ENCODE measurements at regions not wholly inside any gene's neighbourhood (a gene's known extent, or its start where the extent isn't known, plus 50 kb on each side); places are given as distances from the start of the nearest gene placed in this dataset.

DNA sequence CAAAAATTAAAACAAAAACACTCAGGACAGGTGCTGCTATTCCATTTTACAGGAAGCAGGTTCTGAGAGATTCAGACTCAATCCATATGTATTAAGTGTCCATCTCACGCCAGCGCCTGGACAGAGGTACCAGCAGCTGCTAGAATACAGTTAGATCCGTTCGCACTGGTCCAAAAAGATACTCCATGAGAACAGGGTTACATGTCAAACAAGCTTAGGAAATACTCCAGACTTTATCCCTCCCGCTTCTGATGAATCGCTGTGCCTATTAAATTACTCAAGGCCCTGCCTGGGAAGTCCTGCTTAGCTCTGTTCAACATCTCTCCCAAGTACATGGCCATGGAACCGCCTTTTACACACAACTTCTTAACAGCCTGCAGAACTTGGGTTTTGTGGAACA, 50.2 kb upstream of the SLC35C1 start:
- TF ChIP-seq, protein P1, sequence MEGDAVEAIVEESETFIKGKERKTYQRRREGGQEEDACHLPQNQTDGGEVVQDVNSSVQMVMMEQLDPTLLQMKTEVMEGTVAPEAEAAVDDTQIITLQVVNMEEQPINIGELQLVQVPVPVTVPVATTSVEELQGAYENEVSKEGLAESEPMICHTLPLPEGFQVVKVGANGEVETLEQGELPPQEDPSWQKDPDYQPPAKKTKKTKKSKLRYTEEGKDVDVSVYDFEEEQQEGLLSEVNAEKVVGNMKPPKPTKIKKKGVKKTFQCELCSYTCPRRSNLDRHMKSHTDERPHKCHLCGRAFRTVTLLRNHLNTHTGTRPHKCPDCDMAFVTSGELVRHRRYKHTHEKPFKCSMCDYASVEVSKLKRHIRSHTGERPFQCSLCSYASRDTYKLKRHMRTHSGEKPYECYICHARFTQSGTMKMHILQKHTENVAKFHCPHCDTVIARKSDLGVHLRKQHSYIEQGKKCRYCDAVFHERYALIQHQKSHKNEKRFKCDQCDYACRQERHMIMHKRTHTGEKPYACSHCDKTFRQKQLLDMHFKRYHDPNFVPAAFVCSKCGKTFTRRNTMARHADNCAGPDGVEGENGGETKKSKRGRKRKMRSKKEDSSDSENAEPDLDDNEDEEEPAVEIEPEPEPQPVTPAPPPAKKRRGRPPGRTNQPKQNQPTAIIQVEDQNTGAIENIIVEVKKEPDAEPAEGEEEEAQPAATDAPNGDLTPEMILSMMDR (IDR thresholded peaks at IDR 0.05; ENCODE audit: low read depth, low read length, missing input control) = no peak
- TF ChIP-seq EGR1 (IDR thresholded peaks at IDR 0.05; ENCODE audit: low read depth in 2 of 2) (no peak), RAD21 (IDR thresholded peaks at IDR 0.05) (no peak), HNF4A (conservative IDR thresholded peaks at IDR 0.05) (no peak), MAX (IDR thresholded peaks at IDR 0.05) (no peak), YY1 (IDR thresholded peaks at IDR 0.05) (no peak), ATF3 (IDR thresholded peaks at IDR 0.05) (no peak), SP1 (IDR thresholded peaks at IDR 0.05) (no peak)
- TF ChIP-seq, protein P2, sequence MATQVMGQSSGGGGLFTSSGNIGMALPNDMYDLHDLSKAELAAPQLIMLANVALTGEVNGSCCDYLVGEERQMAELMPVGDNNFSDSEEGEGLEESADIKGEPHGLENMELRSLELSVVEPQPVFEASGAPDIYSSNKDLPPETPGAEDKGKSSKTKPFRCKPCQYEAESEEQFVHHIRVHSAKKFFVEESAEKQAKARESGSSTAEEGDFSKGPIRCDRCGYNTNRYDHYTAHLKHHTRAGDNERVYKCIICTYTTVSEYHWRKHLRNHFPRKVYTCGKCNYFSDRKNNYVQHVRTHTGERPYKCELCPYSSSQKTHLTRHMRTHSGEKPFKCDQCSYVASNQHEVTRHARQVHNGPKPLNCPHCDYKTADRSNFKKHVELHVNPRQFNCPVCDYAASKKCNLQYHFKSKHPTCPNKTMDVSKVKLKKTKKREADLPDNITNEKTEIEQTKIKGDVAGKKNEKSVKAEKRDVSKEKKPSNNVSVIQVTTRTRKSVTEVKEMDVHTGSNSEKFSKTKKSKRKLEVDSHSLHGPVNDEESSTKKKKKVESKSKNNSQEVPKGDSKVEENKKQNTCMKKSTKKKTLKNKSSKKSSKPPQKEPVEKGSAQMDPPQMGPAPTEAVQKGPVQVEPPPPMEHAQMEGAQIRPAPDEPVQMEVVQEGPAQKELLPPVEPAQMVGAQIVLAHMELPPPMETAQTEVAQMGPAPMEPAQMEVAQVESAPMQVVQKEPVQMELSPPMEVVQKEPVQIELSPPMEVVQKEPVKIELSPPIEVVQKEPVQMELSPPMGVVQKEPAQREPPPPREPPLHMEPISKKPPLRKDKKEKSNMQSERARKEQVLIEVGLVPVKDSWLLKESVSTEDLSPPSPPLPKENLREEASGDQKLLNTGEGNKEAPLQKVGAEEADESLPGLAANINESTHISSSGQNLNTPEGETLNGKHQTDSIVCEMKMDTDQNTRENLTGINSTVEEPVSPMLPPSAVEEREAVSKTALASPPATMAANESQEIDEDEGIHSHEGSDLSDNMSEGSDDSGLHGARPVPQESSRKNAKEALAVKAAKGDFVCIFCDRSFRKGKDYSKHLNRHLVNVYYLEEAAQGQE (IDR thresholded peaks at IDR 0.05) = no peak
